IPS-18c (cell line): ENCODE measurements at regions not wholly inside any gene's neighbourhood (a gene's known extent, or its start where the extent isn't known, plus 50 kb on each side); places are given as distances from the start of the nearest gene placed in this dataset.

Experiments used
- H3K4me3 ChIP-seq: 2 replicates; pipeline ENCODE4 v1.7.0; 2013; ENCODE audit warnings: low read depth, mild to moderate bottlenecking, low read length, moderate library complexity; ENCODE audit not compliant: insufficient read depth
- H3K9me3 ChIP-seq: one replicate; pipeline ENCODE4 v1.6.1; 2013; ENCODE audit warnings: mild to moderate bottlenecking, low read length, moderate library complexity; ENCODE audit not compliant: control insufficient read depth, insufficient read depth

DNA sequence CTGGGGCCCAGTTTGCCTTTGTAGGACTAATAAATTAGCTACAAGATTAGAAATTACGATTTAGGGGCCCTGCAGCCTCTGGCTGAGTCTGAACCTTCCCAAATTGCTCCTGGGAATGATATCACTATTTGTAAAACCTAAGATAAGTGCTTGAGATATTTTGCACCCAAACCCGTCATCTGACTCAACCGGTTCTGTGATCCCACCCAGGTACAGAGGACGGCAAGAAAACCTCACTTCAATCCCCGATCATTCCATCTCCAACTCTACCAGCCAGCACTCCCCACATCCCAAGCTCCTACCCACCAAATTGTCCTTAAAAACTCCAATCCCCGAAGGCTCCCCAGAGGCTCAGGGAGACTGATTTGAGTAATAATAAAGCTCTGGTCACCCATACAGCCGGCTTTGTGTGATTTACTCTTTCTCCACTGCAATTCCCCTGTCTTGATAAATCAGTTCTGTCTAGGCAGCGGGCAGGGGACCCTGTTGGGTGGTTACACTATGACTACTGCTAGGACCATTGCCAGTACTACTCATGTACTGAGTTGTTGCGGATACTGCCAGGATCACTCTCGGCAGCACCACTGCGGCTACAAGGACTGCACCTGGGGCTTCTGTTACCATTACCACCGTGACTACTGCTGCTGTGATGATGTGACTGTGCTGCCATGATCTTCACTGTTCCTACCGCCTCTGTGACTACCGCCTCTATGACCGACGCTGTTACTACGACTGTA is 73.1 kb downstream of the IRF8 start:
- no peak overlapping the region for H3K4me3 ChIP-seq
- H3K9me3 ChIP-seq = no peaks in the 10 kb centered on the region

DNA sequence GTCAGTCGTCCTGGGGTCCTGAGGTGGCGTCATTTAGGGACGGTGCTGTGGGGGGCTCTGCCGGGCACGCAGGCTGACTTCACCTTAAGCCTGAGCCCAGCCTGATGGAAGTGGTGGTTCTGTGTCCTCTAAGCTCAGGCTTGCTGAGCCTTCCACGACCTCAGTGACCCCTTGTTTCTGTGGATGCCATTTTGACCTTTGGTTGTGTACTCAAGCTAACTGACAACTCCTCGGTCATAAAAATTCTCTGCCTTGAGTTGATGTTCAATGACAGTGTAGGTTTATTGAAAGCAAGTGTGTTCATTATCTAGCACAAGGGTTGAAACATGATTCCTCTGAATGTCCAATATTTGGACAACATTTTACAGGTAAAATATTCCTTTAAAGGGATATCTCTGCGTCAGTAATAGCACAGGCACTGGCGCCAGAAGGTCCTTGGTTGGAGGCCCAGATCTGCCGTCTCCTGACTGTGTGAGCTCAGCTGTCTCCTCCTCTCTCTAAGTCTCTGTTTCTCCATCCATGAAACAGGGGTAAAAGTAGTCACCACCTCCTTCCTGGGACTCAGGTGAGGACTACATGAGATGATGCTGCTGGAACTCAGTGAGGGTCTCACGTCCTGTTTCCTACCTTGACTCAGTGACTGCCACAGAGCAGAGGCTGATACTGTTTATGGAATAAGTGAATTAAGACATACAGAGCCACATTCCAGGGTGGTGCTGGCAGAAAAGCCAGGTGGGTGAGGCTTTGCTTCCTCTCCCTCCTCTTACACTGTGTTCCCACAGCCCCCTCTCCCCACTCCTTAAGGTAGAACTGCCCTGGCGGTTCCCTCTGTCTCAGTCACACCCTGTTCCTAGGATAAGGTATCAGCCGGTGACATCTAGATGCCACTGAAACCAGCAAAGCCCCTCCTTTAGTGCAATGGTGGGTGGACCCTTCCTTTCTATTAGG is 75.7 kb downstream of the IRF8 start:
- no peaks in the 10 kb centered on the region for H3K9me3 ChIP-seq
- no peak overlapping the region; the same call in 1 of the 2 replicates for H3K4me3 ChIP-seq

DNA sequence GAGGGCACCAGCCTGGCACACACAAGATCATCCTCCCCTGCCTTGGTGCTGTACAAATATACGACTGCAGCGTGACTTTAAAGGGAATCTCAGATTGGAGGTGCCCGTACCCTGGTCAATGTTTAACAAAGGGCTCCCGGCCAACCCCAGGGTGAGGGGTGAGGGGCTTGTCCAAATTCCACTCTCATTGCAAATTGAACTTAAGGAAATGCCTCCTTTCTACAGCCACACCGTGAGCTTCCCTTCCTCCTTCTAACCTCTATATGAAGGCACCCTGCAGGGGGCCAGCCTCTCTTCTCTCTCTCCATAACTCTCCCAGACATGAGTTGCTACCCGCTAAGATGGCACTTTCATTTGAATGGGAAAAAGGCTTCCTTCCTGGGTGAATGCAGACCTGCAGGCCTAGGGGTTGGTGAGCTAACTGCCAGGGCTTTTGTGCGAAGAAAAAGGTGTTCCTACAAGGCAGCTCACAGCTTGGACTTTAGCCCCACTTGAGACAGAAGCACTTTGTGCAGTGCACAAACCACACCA is 76.6 kb downstream of the IRF8 start:
- H3K4me3 ChIP-seq = no peak overlapping the region; the same call in 1 of the 2 replicates
- H3K9me3 ChIP-seq = no peaks in the 10 kb centered on the region

- Histone ChIP-seq H3K4me3 (no peak overlapping the region), H3K9me3 (no peaks in the 10 kb centered on the region)
Observed at GRCh38 chr16:85978291-85978775, 79.4 kb downstream of the IRF8 start.

- no peaks in the 10 kb centered on the region for H3K9me3 ChIP-seq
- no peak overlapping the region for H3K4me3 ChIP-seq
Observed at GRCh38 chr16:85978976-85979375, 80.0 kb downstream of the IRF8 start.

DNA sequence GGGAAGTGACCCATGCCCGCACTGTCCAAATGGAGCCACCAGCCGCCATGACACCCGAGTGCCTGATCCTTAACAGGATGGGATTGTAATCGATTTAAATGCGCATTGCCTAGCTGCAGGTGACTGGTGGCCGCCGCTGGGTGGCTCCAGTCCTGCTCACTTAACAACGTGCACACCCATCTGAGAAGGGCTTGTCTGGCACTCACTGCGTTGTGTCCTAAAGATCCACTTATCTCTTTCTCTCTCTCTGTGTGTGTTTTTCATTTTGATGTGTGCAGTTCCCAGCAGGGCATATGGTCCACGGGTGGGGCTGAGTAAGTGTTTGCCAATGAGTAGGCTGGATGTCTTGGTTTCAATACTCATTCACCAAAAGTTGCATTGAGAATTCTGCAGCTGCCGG is 80.6 kb downstream of the IRF8 start:
- Histone ChIP-seq H3K4me3 (no peak overlapping the region), H3K9me3 (no peaks in the 10 kb centered on the region)

DNA sequence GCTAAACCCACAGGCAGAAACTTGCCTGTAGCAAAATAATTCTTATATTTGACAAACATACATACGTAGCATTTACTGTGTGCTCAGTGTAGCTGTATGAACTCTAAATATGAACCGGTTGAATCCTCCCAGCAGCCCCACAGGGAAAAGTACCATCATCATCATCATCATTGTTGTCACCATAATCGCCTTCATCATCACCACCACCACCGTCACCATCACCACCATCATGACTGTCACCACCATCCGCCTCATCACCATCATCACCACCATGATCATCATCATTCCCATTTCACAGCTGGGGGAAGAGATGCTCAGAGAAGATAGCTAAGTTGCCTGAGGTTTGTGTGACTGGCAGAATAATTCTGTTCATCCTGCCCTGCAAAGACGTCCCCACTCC is 81.7 kb downstream of the IRF8 start:
- Histone ChIP-seq H3K9me3 (no peaks in the 10 kb centered on the region), H3K4me3 (no peak overlapping the region)

- Histone ChIP-seq H3K4me3 (no peak overlapping the region), H3K9me3 (no peaks in the 10 kb centered on the region)
Observed at GRCh38 chr16:85981826-85982562, 83.0 kb downstream of the IRF8 start.

DNA sequence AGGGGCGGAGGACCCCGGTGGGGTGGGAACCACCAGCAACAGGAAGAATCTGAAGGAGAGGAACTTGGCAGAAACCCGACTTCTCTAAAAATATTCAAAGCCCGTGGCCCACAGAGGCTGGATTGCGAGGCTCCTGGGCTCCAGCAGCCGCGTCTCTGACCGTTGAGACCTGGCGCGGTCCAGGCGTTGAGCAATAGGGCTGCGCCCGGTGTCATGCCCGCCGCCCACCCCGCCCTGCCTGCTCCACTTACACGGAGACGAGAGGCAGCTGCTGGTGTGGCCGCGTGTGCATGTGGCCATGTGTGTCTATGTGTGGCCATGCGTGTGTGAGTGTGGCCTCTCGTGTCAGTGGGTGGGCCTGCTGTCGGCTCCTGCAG is 83.6 kb downstream of the IRF8 start:
- Histone ChIP-seq H3K9me3 (no peaks in the 10 kb centered on the region), H3K4me3 (no peak overlapping the region)

DNA sequence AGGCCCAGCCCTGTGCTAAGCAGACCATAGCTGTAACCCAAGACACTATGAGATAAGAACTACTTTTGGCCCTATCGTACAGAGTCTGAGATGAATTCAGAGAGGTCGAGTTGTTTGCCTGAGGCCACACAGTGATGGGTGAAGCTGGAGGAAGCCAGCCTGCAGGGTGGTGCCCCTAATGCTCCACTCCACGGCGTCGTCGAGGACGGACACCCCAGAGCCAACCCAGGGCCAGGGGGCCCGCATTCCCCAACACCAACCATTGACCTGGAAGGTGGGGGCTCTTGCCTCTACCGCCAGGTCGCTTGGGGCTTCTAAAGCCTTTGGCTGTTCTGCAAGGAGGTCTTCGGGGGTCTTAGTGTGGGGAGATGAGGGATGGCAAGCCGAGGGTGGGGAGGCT is 84.1 kb downstream of the IRF8 start:
- Histone ChIP-seq H3K9me3 (no peaks in the 10 kb centered on the region), H3K4me3 (no peak overlapping the region)

DNA sequence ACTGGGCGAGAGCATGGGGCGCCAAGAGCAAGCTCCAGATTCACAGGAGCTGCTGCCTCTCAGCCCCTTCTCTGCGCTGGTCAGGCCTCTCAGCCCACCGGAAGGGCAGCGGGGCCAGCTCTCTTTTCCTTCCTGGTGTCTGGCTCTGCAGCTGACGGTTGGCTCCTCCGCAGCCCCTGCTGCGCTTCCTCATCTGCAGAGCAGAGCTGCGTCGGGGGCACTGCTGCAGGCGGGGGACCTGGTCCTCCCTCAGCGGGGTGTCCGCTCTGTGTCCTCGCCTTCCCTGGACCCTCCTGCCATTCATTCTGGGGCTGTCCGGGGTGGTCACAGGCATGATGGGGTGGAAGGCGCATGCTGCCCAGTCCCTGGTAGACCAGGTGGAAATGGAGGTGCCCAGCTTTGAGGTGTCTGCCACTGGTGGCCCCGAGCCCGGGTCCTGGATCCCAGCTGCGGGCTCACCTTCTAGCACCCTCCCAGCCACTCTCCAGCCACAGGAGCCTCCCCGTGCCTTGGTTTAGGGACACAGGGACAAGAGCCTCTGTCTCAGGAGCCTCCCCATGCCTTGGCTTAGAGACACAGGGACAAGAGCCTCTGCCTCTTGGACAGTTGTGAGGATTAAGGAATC is 84.8 kb downstream of the IRF8 start:
- H3K9me3 ChIP-seq = no peaks in the 10 kb centered on the region
- H3K4me3 ChIP-seq = no peak overlapping the region

- H3K9me3 ChIP-seq = no peaks in the 10 kb centered on the region
- no peak overlapping the region for H3K4me3 ChIP-seq
Observed at GRCh38 chr16:85984231-85984880, 85.4 kb downstream of the IRF8 start.

- Histone ChIP-seq H3K4me3 (no peak overlapping the region), H3K9me3 (no peaks in the 10 kb centered on the region)
Observed at GRCh38 chr16:85984947-85985451, 86.0 kb downstream of the IRF8 start.

DNA sequence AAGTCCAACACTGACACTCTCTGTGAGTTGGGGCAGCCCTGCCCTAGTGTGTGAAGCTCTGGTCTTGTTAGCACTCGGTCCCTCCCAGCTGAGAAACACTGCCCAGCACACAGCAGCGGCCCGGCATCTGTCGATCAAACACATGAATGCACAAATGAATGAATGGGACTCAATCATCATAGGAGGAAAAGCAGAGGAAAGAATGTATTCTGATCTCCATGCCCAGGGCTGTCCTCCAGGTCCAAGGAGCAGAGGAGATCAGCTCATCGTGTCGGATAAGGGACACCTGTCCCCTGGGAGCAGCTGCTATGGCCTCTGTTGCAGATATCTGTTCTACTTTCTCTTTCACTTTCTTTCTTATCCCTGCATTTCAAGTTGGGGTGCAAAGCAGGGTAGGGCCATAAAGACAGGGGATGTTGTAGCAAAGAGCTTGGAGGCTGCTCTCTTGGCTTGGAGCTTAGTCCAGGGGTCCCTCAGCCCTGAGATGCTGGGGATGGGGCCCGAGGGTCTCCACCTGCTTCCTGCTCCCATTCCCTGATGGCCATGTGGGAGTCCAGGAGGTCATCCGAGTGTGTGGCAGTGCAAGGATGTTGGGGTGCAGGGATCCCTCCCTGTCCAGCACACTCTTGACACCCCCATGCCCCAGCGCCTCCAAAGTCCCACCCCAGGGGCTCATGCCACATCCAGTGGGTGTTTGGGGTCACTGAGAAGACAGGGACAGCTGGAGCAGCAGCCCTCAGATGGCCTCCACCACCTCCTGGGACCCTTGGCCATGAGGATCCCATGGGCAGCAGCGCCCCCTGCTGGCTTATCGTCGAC is 88.2 kb downstream of the IRF8 start:
- Histone ChIP-seq H3K4me3 (no peak overlapping the region), H3K9me3 (no peaks in the 10 kb centered on the region)

- H3K9me3 ChIP-seq = no peaks in the 10 kb centered on the region
- no peak overlapping the region for H3K4me3 ChIP-seq
Observed at GRCh38 chr16:85987750-85988078, 88.8 kb downstream of the IRF8 start.

DNA sequence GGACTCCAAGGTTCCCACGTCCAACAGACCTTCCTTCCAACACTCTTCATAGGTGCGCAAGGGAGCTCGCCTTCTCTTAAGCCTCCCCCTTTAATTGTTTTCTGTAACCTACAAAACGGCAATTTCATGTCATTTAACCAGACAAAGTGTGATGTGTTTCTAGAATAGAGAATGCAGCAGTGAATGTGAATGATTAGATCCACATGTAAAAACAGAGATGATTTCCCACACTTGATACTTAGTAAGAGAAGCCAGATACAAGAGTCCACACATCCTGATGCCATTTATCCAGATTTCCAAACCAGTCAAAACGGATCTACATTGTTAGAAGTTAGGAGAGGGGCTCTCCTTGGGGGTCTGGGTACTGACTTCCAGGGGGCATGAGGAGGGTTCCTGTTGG is 89.3 kb downstream of the IRF8 start:
- Histone ChIP-seq H3K9me3 (no peaks in the 10 kb centered on the region), H3K4me3 (no peak overlapping the region)
